GM23248 (cell line): ENCODE measurements at regions not wholly inside any gene's neighbourhood (a gene's known extent, or its start where the extent isn't known, plus 50 kb on each side); places are given as distances from the start of the nearest gene placed in this dataset.

ENCODE experiments used
- EZH2 ChIP-seq: fragments of 200-600 bp; sonication (generic); IDR thresholded peaks from 2 replicates; pipeline ENCODE4 v1.6.1; 2018; ENCODE audit warnings: antibody characterized with exemption, mild to moderate bottlenecking; ENCODE audit not compliant: insufficient read depth, poor library complexity, severe bottlenecking
- EZH2phosphoT487 ChIP-seq: fragments of 200-600 bp; sonication (generic); IDR thresholded peaks from 2 replicates; pipeline ENCODE4 v1.6.1; 2018; ENCODE audit warnings: antibody characterized with exemption, moderate library complexity, mild to moderate bottlenecking, low read depth; ENCODE audit not compliant: insufficient read depth

- TF ChIP-seq EZH2phosphoT487 (no peak), EZH2 (no peak)
Observed at GRCh38 chr13:99133848-99134247, 66.8 kb upstream of the UBAC2 start.
